ENCODE measurements at regions not wholly inside any gene's neighbourhood (a gene's known extent, or its start where the extent isn't known, plus 50 kb on each side); places are given as distances from the start of the nearest gene placed in this dataset.

- Histone ChIP-seq H3K27me3 (ENCODE audit: control insufficient read depth, insufficient read depth, low read length) (no peaks in the 10 kb centered on the region), H3K36me3 (ENCODE audit: control insufficient read depth, insufficient read depth, low read length) (no peaks in the 10 kb centered on the region), H3K4me3 (ENCODE audit: low read depth, low read length) (no peak overlapping the region)
- no peak for FAIRE-seq
- no peak for DNase-seq (ENCODE audit: low read depth)
- no peak for TF ChIP-seq CTCF (IDR thresholded peaks at IDR 0.05; ENCODE audit: insufficient read depth, low read length, severe bottlenecking)
Measured at GRCh38 chr1:238489006-238489405, 598.3 kb upstream of the ZP4 start.

DNA sequence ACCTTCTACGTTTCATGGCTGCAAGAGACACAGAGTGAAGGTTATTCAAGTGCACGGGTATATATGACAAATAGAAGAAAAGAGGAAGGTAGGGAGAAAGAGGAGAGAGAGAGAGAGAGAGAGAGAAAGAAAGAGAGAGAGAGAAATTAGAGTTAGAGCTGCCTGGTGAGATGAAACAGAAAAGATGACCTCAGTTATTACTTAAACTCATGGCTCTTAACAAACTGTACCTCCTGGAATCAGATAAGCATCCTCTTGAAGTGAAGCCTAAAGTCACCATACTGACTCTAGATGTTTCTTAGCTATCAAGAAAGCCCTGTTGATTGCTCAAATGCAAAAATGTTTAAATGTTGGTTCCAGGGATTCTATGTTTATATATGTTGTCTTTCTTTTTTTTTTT is 597.7 kb upstream of the ZP4 start:
- Histone ChIP-seq H3K4me3 (ENCODE audit: low read depth, low read length) (no peak overlapping the region), H3K27me3 (ENCODE audit: control insufficient read depth, insufficient read depth, low read length) (no peaks in the 10 kb centered on the region), H3K36me3 (ENCODE audit: control insufficient read depth, insufficient read depth, low read length) (no peaks in the 10 kb centered on the region)
- no peak for FAIRE-seq
- DNase-seq (ENCODE audit: low read depth), result no peak
- no peak for TF ChIP-seq CTCF (IDR thresholded peaks at IDR 0.05; ENCODE audit: insufficient read depth, low read length, severe bottlenecking)

- FAIRE-seq (no peak), DNase-seq (ENCODE audit: low read depth) (no peak)
- H3K36me3 ChIP-seq (ENCODE audit: control insufficient read depth, insufficient read depth, low read length), result no peaks in the 10 kb centered on the region
- H3K27me3 ChIP-seq (ENCODE audit: control insufficient read depth, insufficient read depth, low read length), result no peaks in the 10 kb centered on the region
- no peak overlapping the region for H3K4me3 ChIP-seq (ENCODE audit: low read depth, low read length)
- TF ChIP-seq CTCF (IDR thresholded peaks at IDR 0.05; ENCODE audit: insufficient read depth, low read length, severe bottlenecking), result no peak
Measured at GRCh38 chr1:238487931-238488330, 597.2 kb upstream of the ZP4 start.

DNA sequence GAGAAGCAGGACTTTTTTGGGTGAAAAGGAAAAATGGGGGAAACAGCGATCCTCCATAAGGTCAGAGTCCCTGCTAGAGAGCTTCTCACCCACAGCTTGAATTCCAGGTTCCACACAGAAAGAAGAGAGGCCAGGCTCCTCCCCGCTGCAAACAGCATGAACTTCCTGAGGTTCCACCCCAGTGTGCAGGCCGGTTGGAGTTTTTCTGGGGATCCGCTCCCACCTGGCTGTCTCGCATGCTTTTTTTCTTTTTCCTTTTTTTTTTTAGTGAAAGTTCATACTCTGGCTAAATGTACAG is 595.1 kb upstream of the ZP4 start:
- no peak for TF ChIP-seq CTCF (IDR thresholded peaks at IDR 0.05; ENCODE audit: insufficient read depth, low read length, severe bottlenecking)

DNA sequence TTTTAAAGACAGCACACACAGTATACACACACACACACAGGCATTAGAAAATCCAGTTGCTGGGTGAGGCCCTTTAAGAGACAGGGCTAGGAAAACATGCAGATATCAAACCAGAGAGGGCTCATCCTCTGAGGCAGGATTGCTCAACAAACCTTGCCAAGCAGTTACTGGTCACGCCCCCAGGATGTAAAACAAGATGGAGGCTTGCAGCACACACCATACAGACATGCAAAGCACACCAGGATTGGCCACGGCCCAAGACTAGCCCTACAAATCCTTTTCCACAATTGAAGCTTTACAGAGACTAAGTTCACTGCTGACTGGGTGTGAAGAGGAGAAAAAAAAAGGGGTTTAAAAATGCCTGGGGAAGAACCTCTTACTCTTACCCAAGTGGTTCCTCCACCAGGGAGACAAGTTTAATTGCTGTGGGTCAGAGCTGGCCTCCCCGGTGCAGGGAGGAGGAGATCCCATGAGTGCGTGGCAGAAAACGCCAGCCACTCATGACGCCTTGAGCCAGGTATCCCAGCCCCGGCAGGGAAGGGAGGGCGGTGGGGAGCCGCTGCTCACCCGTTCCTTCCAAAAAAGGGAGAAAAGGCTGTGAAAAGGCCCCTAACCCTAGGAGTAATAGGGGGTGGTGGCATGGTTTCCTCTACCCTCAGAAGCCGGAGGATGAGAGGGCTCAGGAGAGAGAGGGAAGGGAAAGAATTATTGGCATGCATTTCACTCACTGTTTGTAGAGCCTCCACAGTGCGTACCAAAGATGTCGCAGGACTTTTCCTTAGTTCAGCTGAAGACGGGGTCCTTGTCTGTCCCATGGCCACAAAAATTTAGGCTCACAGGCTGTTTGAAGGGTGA is 594.6 kb upstream of the ZP4 start:
- no peak for TF ChIP-seq CTCF (IDR thresholded peaks at IDR 0.05; ENCODE audit: insufficient read depth, low read length, severe bottlenecking)
- Histone ChIP-seq H3K4me3 (ENCODE audit: low read depth, low read length) (peak overlapping the region; percentile 21), H3K36me3 (ENCODE audit: control insufficient read depth, insufficient read depth, low read length) (no peaks in the 10 kb centered on the region), H3K27me3 (ENCODE audit: control insufficient read depth, insufficient read depth, low read length) (no peaks in the 10 kb centered on the region)
- DNase-seq (ENCODE audit: low read depth) (peak; percentile 6), FAIRE-seq (no peak)

More for the DNA sequence above, 595.1 kb upstream of the ZP4 start:
- Histone ChIP-seq H3K4me3 (ENCODE audit: low read depth, low read length) (peak overlapping the region; percentile 21), H3K27me3 (ENCODE audit: control insufficient read depth, insufficient read depth, low read length) (no peaks in the 10 kb centered on the region), H3K36me3 (ENCODE audit: control insufficient read depth, insufficient read depth, low read length) (no peaks in the 10 kb centered on the region)
- no peak for DNase-seq (ENCODE audit: low read depth)
- no peak for FAIRE-seq

GRCh38 chr1:238484121-238484520 is 593.4 kb upstream of the ZP4 start:
- FAIRE-seq, result no peak
- H3K4me3 ChIP-seq (ENCODE audit: low read depth, low read length), result no peak overlapping the region
- no peak for TF ChIP-seq CTCF (IDR thresholded peaks at IDR 0.05; ENCODE audit: insufficient read depth, low read length, severe bottlenecking)
- DNase-seq (ENCODE audit: low read depth), result no peak
- no peaks in the 10 kb centered on the region for H3K27me3 ChIP-seq (ENCODE audit: control insufficient read depth, insufficient read depth, low read length)
- H3K36me3 ChIP-seq (ENCODE audit: control insufficient read depth, insufficient read depth, low read length), result no peaks in the 10 kb centered on the region
